22Rv1 (cell line): ENCODE measurements at regions not wholly inside any gene's neighbourhood (a gene's known extent, or its start where the extent isn't known, plus 50 kb on each side); places are given as distances from the start of the nearest gene placed in this dataset.

Experiments used
- H3K27ac ChIP-seq: fragments of 450-650 bp; 2 replicates; pipeline ENCODE4 v1.5.1; 2017
- CTCF ChIP-seq: fragments of 450-650 bp; IDR thresholded peaks from 2 replicates; pipeline ENCODE4 v1.5.1; 2017; ENCODE audit warnings: mild to moderate bottlenecking
- ZFX ChIP-seq: fragments of 450-650 bp; IDR thresholded peaks from 2 replicates; pipeline ENCODE4 v1.6.1; 2017; ENCODE audit warnings: antibody characterized with exemption, borderline replicate concordance

- no peak overlapping the region for H3K27ac ChIP-seq
- TF ChIP-seq ZFX (no peak), CTCF (no peak)
These were observed 268.3 kb downstream of the MN1 start for GRCh38 chr22:27533105-27533745.

GRCh38 chr22:27534720-27535125 lies 266.8 kb downstream of the MN1 start:
- no peak overlapping the region for H3K27ac ChIP-seq

GRCh38 chr22:27535452-27535851 lies 266.1 kb downstream of the MN1 start:
- H3K27ac ChIP-seq, result no peak overlapping the region
- no peak for TF ChIP-seq CTCF
- TF ChIP-seq ZFX, result no peak

More at GRCh38 chr22:27534720-27535125, 266.8 kb downstream of the MN1 start:
- no peak for TF ChIP-seq CTCF
- TF ChIP-seq ZFX, result no peak

GRCh38 chr22:27537501-27537900 lies 264.1 kb downstream of the MN1 start:
- no peak for TF ChIP-seq CTCF
- no peak for TF ChIP-seq ZFX
- no peak overlapping the region for H3K27ac ChIP-seq

GRCh38 chr22:27538666-27539065 lies 262.9 kb downstream of the MN1 start:
- no peak overlapping the region for H3K27ac ChIP-seq
- TF ChIP-seq ZFX (no peak), CTCF (no peak)

- no peak overlapping the region for H3K27ac ChIP-seq
- no peak for TF ChIP-seq CTCF
- no peak for TF ChIP-seq ZFX
These were observed 261.3 kb downstream of the MN1 start for GRCh38 chr22:27540247-27540646.

GRCh38 chr22:27540656-27541396 lies 260.7 kb downstream of the MN1 start:
- TF ChIP-seq ZFX (no peak), CTCF (no peak)
- H3K27ac ChIP-seq, result no peak overlapping the region
